ENCODE measurements at regions not wholly inside any gene's neighbourhood (a gene's known extent, or its start where the extent isn't known, plus 50 kb on each side); places are given as distances from the start of the nearest gene placed in this dataset.
"Not testable (repeated sequence)": the region's sequence is repeated elsewhere in the genome, so short reads cannot be mapped to it uniquely, and the experiment has no call there.

GRCh38 chr17:20781869-20782268 lies 202.3 kb downstream of the CDRT15L2 start:
- TF ChIP-seq CTCF (IDR thresholded peaks at IDR 0.05; ENCODE audit: extremely low read depth in 1 of 2, insufficient read depth in 1 of 2, low read depth in 1 of 2, low read length in 2 of 2); POLR2AphosphoS5 (IDR thresholded peaks at IDR 0.05; ENCODE audit: insufficient read depth, low read depth, low read length); POLR2A (IDR thresholded peaks at IDR 0.05; ENCODE audit: low read depth, low read length); MAX (IDR thresholded peaks at IDR 0.05; ENCODE audit: insufficient read depth, insufficient read length); EZH2 (IDR thresholded peaks at IDR 0.05; ENCODE audit: borderline replicate concordance, low read depth, low read length, severe bottlenecking); MYC (IDR thresholded peaks at IDR 0.05; ENCODE audit: low read depth, low read length); GATA2 (IDR thresholded peaks at IDR 0.05; ENCODE audit: insufficient read depth, insufficient read length, low read depth, low read length); JUN (IDR thresholded peaks at IDR 0.05; ENCODE audit: borderline replicate concordance, insufficient read depth, insufficient read length, low read depth); FOS (IDR thresholded peaks at IDR 0.05; ENCODE audit: borderline replicate concordance, insufficient read depth, low read length): not testable (repeated sequence)

Data from endothelial cell of umbilical vein (primary cell).